ENCODE measurements at regions not wholly inside any gene's neighbourhood (a gene's known extent, or its start where the extent isn't known, plus 50 kb on each side); places are given as distances from the start of the nearest gene placed in this dataset.

DNA sequence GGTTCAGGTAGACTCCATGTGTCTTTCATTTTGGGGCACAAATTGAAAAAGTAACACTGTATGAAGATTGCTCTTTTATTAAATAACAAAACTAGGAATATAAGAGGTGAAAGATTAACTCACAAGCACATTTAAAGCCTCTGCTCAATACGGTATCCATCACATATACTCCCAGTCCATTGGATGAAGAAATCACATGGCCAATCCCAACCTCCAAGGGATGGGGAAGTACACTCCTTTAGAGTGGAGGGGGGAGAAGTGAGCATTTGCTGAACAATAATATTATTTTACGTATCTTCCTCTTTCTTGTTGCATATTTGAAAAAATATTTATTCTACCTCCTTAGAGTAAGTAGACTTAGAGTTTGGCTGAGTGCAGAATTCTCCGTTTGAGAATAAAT is 316.5 kb downstream of the LMX1A start:
- Histone ChIP-seq H3K4me3 (replicated peaks in 1 of 4; ENCODE audit: control extremely low read depth in 1 of 4, insufficient read depth in 1 of 4, low read depth in 3 of 4, low read length in 4 of 4) (no peak overlapping the region), H3K9me3 (ENCODE audit: control insufficient read depth, insufficient read depth, low read depth, low read length) (no peaks in the 10 kb centered on the region), H3K36me3 (ENCODE audit: control insufficient read depth, insufficient read depth, low read length) (no peaks in the 10 kb centered on the region), H3K79me2 (ENCODE audit: control insufficient read depth, insufficient read depth, low read length) (no peaks in the 10 kb centered on the region), H3K27me3 (ENCODE audit: control insufficient read depth, insufficient read depth, low read length) (no peaks in the 10 kb centered on the region), H3K27ac (ENCODE audit: insufficient read depth, low read length) (no peak overlapping the region), H3K9ac (ENCODE audit: insufficient read depth, low read length) (no peak overlapping the region), H3K4me1 (ENCODE audit: control insufficient read depth, extremely low read depth, insufficient read depth, low read length) (no peaks in the 10 kb centered on the region), H2AFZ (ENCODE audit: low read length) (no peak overlapping the region), H3K4me2 (ENCODE audit: extremely low read depth, insufficient read depth, low read length) (no peak overlapping the region), H4K20me1 (ENCODE audit: control insufficient read depth, extremely low read depth, insufficient read depth, low read length) (no peaks in the 10 kb centered on the region)
- no peak for DNase-seq (ENCODE audit: low read depth in 2 of 2)
- no peak for TF ChIP-seq EZH2 (IDR thresholded peaks at IDR 0.05; ENCODE audit: low read length, missing control alignments)
- TF ChIP-seq, protein P1, sequence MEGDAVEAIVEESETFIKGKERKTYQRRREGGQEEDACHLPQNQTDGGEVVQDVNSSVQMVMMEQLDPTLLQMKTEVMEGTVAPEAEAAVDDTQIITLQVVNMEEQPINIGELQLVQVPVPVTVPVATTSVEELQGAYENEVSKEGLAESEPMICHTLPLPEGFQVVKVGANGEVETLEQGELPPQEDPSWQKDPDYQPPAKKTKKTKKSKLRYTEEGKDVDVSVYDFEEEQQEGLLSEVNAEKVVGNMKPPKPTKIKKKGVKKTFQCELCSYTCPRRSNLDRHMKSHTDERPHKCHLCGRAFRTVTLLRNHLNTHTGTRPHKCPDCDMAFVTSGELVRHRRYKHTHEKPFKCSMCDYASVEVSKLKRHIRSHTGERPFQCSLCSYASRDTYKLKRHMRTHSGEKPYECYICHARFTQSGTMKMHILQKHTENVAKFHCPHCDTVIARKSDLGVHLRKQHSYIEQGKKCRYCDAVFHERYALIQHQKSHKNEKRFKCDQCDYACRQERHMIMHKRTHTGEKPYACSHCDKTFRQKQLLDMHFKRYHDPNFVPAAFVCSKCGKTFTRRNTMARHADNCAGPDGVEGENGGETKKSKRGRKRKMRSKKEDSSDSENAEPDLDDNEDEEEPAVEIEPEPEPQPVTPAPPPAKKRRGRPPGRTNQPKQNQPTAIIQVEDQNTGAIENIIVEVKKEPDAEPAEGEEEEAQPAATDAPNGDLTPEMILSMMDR (conservative IDR thresholded peaks at IDR 0.05 in 1 of 2, IDR thresholded peaks at IDR 0.05 in 1 of 2; ENCODE audit: low read depth in 1 of 2, low read length in 2 of 2) = no peak

DNA sequence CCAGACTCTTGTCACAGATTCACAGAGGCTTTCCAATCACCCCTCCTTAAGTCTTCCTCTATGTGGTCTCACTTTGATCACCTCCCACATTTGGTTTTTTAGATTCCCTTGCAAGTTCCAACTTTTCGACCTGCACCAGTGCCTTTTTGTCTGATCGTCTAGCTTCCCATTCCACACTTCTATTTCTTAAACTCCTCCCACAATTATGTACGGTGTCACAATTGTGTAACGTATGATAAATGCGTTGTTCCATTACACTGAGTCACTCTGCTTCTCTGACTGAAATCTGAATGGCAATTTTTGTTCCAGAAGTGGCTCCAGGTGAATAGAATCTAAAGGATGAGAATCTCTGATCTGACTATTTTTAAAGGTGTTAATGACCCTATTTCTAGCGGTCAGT is 320.1 kb downstream of the LMX1A start:
- Histone ChIP-seq H3K36me3 (ENCODE audit: control insufficient read depth, insufficient read depth, low read length) (no peaks in the 10 kb centered on the region), H4K20me1 (ENCODE audit: control insufficient read depth, extremely low read depth, insufficient read depth, low read length) (no peaks in the 10 kb centered on the region), H3K9me3 (ENCODE audit: control insufficient read depth, insufficient read depth, low read depth, low read length) (no peaks in the 10 kb centered on the region), H3K9ac (ENCODE audit: insufficient read depth, low read length) (no peak overlapping the region), H3K4me2 (ENCODE audit: extremely low read depth, insufficient read depth, low read length) (no peak overlapping the region), H3K4me1 (ENCODE audit: control insufficient read depth, extremely low read depth, insufficient read depth, low read length) (no peaks in the 10 kb centered on the region), H3K4me3 (replicated peaks in 1 of 4; ENCODE audit: control extremely low read depth in 1 of 4, insufficient read depth in 1 of 4, low read depth in 3 of 4, low read length in 4 of 4) (no peak overlapping the region), H3K27me3 (ENCODE audit: control insufficient read depth, insufficient read depth, low read length) (no peaks in the 10 kb centered on the region), H3K27ac (ENCODE audit: insufficient read depth, low read length) (no peak overlapping the region), H2AFZ (ENCODE audit: low read length) (no peak overlapping the region), H3K79me2 (ENCODE audit: control insufficient read depth, insufficient read depth, low read length) (no peaks in the 10 kb centered on the region)
- DNase-seq (ENCODE audit: low read depth in 2 of 2) = no peak
- no peak for TF ChIP-seq EZH2 (IDR thresholded peaks at IDR 0.05; ENCODE audit: low read length, missing control alignments)
- TF ChIP-seq, protein P1 (conservative IDR thresholded peaks at IDR 0.05 in 1 of 2, IDR thresholded peaks at IDR 0.05 in 1 of 2; ENCODE audit: low read depth in 1 of 2, low read length in 2 of 2) = no peak

DNA sequence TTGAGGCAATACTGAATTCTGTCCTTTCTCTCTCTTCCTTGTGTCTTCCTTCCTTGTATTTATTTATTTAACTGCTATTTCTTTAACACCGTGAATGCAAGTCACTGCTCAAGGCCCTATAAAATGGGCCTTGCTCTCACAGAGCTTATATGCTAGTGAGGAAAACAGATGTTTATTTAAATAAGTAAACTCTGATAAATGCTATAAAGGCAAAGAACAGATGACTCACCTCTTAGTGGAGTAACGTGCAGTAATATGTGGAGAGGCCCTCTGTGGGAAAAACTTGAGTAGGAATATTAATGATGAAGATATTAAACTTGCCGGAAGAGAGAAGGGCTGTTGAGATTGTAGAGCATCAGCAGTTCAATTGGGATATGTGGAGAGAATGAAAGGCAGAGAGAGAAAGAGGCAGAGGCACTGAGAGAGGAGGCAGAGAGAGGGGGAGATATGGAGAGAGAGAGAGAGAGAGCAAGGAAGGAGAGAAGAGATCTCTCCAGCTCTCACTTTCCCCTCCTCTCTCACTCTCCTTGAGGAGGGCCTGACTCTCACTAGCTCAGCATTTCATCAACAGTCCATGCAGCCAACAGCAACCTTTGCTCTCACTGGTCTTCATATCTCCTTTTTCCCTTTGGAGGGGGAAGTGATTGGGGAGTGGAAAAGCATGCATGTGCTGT is 322.2 kb downstream of the LMX1A start:
- Histone ChIP-seq H3K27ac (ENCODE audit: insufficient read depth, low read length) (no peak overlapping the region), H3K79me2 (ENCODE audit: control insufficient read depth, insufficient read depth, low read length) (no peaks in the 10 kb centered on the region), H4K20me1 (ENCODE audit: control insufficient read depth, extremely low read depth, insufficient read depth, low read length) (no peaks in the 10 kb centered on the region), H2AFZ (ENCODE audit: low read length) (no peak overlapping the region), H3K9me3 (ENCODE audit: control insufficient read depth, insufficient read depth, low read depth, low read length) (no peaks in the 10 kb centered on the region), H3K4me3 (replicated peaks in 1 of 4; ENCODE audit: control extremely low read depth in 1 of 4, insufficient read depth in 1 of 4, low read depth in 3 of 4, low read length in 4 of 4) (no peak overlapping the region), H3K4me1 (ENCODE audit: control insufficient read depth, extremely low read depth, insufficient read depth, low read length) (no peaks in the 10 kb centered on the region), H3K27me3 (ENCODE audit: control insufficient read depth, insufficient read depth, low read length) (no peaks in the 10 kb centered on the region), H3K36me3 (ENCODE audit: control insufficient read depth, insufficient read depth, low read length) (no peaks in the 10 kb centered on the region), H3K9ac (ENCODE audit: insufficient read depth, low read length) (no peak overlapping the region), H3K4me2 (ENCODE audit: extremely low read depth, insufficient read depth, low read length) (no peak overlapping the region)
- DNase-seq (ENCODE audit: low read depth in 2 of 2) = peak in 1 of 2 donors; percentile 74
- TF ChIP-seq EZH2 (IDR thresholded peaks at IDR 0.05; ENCODE audit: low read length, missing control alignments) = no peak
- TF ChIP-seq, protein P1 (conservative IDR thresholded peaks at IDR 0.05 in 1 of 2, IDR thresholded peaks at IDR 0.05 in 1 of 2; ENCODE audit: low read depth in 1 of 2, low read length in 2 of 2) = no peak
